ENCODE measurements at regions not wholly inside any gene's neighbourhood (a gene's known extent, or its start where the extent isn't known, plus 50 kb on each side); places are given as distances from the start of the nearest gene placed in this dataset.

GRCh38 chr2:15820257-15820566, 120.1 kb upstream of the MYCN start:
- TF ChIP-seq CTCF (IDR thresholded peaks at IDR 0.05; ENCODE audit: poor library complexity, severe bottlenecking) (no peak), POLR2AphosphoS5 (IDR thresholded peaks at IDR 0.05) (no peak), EZH2 (IDR thresholded peaks at IDR 0.05; ENCODE audit: borderline replicate concordance, insufficient read depth, low read length, poor library complexity, severe bottlenecking) (no peak)
